HL-60/S4 (cell line): ENCODE measurements at regions not wholly inside any gene's neighbourhood (a gene's known extent, or its start where the extent isn't known, plus 50 kb on each side); places are given as distances from the start of the nearest gene placed in this dataset.

Experiments used
- in situ Hi-C: fragments of 300-500 bp; cut with MboI; formaldehyde crosslinking; loops from 2 replicates; pipeline ENCODE4 v1.14.3; 2022; ENCODE audit warnings: low sequenced_read_pairs

- in situ Hi-C loops, result no loop called here
Measured at GRCh38 chr10:94043431-94043990, 49.8 kb downstream of the PLCE1 start.

DNA sequence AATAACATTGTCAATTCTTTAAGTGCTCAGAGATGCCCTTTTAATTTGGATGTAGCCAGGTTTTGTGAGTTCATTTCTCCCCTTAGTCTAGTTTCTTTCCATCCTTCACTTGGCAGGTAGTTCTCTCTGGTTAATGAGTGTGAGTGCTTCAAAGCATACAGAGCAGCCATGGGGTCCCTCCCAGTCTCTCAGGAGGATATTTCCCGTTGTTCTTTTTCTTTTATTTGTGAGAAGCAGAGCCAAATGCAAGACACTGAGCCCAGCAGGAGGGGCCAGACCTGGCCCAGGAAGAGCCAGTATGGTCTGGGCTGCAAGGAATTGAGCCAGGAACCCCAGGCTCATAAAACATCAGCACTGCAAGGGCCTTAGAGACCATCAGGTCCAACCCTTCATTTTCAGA is 52.4 kb downstream of the PLCE1 start:
- in situ Hi-C loops, result no loop called here

- in situ Hi-C loops, result no loop called here
Measured at GRCh38 chr10:94047293-94047692, 53.6 kb downstream of the PLCE1 start.

- in situ Hi-C loops, result no loop called here
Measured at GRCh38 chr10:94049911-94050310, 56.2 kb downstream of the PLCE1 start.

- in situ Hi-C loops, result no loop called here
Measured at GRCh38 chr10:94052281-94052680, 58.5 kb downstream of the PLCE1 start.

- in situ Hi-C loops, result no loop called here
Measured at GRCh38 chr10:94052866-94053791, 59.4 kb downstream of the PLCE1 start.

GRCh38 chr10:94059178-94059883 is 65.6 kb downstream of the PLCE1 start:
- in situ Hi-C loops, result no loop called here

DNA sequence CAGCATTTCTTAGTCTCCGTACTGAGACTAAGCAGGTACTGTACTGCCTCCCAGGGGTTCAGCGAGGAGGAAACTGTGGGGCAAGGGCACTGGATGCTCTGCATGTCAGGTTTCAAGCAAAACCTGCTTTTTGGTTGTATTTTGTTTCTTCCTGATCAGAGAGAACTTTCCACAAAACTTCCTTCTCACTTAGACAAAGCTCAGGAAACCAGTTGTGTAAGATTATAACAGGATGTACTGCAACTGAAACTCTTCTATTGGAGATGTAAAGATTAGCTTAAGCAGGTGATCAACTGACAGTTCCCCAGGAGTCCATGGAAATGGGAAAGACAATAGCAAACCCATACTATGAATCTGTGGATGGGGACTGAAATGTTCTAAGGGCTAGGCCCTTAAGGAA is 67.3 kb downstream of the PLCE1 start:
- in situ Hi-C loops, result no loop called here

- in situ Hi-C loops, result no loop called here
Measured at GRCh38 chr10:94062611-94063010, 68.9 kb downstream of the PLCE1 start.

DNA sequence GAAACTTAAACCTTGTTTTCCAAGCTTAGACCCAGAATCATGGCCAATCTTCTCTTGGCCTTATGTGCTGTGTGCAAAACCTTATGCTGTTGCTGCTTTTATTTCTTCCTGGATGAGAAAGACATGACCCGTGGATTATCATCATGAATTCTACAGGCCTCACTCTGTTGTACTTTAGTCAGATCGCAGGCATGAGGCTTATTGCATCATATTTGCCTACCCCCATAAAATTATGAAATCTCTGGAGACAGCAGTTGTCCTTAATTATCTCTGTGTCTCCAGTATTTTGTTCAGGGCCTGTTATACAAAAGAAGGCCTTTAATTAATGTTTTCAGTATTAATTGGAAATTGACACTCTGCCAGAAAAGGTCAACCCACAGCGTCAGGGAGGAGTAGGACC is 71.6 kb downstream of the PLCE1 start:
- in situ Hi-C loops, result no loop called here

- in situ Hi-C loops, result no loop called here
Measured at GRCh38 chr10:94065787-94066186, 72.1 kb downstream of the PLCE1 start.

DNA sequence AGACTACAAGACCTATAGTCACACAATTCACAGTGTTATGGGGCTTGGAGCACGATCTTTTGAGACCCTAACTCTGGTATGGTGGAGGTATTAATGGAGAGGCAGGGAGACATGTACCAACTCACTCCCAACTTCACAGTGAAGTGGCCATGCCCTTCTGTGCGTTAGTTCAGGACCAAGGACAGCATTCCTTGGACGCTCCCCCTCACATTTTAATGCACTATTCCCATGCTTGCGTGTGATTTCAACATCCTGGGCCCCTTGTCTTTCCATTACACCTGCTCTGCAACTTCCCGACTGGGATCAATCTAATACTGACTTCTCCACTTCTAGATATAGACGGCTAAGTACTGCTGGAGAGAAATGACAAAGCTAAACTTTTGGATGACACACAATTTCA is 72.7 kb downstream of the PLCE1 start:
- in situ Hi-C loops, result no loop called here

GRCh38 chr10:94069884-94070283 is 76.2 kb downstream of the PLCE1 start:
- in situ Hi-C loops, result no loop called here

- in situ Hi-C loops, result no loop called here
Measured at GRCh38 chr10:94074462-94074861, 80.7 kb downstream of the PLCE1 start.

GRCh38 chr10:94075506-94075905 is 81.8 kb downstream of the PLCE1 start:
- in situ Hi-C loops, result no loop called here

DNA sequence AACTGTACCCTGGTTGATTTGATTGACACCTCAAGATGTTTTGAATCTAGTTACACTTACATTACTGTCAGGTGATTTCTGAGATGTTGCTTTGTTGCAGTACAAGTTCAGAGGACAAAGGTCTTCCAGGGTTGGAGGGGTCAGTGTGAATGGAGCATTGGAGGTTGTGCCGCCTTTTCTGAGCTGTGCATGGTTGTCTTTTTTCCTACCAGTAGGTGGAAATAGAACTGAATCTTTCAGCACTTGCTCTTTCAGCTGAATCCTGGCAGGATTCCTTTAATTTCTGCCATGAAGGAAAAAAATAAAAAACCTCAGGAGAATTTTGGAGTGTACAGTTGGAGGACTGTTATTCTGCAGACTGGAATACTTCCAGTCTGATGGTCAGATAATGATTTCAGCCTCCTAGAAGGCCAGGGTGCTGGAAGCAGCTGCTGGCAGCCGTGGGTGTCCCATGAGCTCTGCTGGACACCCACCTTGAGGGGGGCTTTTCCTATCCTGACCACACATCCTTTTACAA is 82.7 kb downstream of the PLCE1 start:
- in situ Hi-C loops, result no loop called here

DNA sequence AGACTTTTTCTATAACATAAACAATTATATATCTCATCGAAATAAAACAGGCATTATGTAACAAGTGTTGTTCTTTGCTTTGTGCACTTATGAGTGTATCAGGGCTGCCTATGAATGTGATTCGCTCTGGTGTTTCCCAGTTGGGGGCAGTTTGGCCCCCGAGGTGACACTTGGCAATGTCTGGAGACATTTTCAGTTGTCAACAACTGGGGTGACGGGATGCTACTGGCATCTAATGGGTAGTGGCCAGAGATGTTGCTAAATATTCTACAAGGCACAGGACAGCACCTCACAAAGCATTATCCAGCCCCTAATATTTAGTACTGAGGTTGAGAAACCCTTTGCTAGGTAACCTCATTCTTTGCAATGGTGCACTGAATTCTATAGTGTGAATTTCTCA is 83.3 kb downstream of the PLCE1 start:
- in situ Hi-C loops, result no loop called here

GRCh38 chr10:94080108-94080507 is 86.4 kb downstream of the PLCE1 start:
- in situ Hi-C loops, result no loop called here

DNA sequence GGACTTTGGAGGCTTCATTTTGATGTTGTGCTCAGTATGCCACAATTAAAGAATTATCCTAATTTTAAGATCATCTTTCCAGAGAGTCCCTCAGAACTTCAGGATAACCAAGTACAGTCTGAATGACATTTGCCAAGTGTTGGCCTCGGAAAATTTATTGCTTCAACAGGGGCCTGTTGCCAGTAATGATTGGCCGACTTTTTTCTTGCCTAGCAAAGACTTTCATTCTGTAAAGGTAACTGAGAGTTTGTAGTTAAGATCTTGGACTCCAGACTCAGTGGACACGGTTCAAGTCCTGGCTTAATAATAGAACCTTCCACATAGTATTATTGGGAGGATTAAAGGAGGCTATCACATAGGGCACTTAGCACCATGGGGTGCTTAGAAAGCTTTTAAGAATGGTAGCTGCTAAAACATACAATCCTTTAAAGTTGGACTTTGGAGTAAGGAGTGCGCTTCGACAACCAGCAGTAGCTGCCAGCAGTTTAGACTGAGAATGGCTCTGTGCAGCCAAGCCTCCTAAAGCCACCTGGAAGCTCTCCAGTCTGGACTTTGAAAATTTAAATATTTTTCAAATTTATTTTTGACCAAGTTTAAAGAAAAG is 90.0 kb downstream of the PLCE1 start:
- in situ Hi-C loops, result no loop called here

DNA sequence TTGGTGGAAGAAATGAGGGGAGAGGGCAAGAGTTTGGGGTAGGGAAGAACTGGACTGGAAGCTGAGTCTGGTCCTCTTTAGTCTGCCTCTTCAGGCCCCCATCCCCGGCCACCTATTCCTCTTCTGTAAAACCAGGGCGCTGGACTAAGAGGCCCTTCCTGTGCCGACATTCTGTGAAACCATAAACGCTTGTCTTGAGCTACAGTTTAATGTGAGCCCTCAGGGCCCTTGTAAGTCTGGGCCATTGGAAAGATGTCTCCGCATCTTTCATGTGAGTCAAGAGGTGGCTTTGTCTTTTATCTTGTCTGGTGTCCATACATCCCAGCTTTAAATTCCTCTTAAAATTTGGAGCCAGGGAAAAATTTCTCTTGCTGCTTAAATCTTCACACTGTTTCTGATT is 90.6 kb downstream of the PLCE1 start:
- in situ Hi-C loops, result no loop called here

- in situ Hi-C loops, result no loop called here
Measured at GRCh38 chr10:94085288-94085687, 91.6 kb downstream of the PLCE1 start.
